GM12873 (cell line): ENCODE measurements at regions not wholly inside any gene's neighbourhood (a gene's known extent, or its start where the extent isn't known, plus 50 kb on each side); places are given as distances from the start of the nearest gene placed in this dataset.
A peak's percentile ranks its signal among the peaks of the same experiment; 100 is the strongest.

Experiments
- CTCF ChIP-seq: IDR thresholded peaks from 2 replicates; pipeline ENCODE4 v1.5.1; 2012; ENCODE audit warnings: low read depth, mild to moderate bottlenecking, moderate library complexity, low read length, control low read depth; ENCODE audit not compliant: insufficient read depth; ENCODE audit errors: missing control alignments

DNA sequence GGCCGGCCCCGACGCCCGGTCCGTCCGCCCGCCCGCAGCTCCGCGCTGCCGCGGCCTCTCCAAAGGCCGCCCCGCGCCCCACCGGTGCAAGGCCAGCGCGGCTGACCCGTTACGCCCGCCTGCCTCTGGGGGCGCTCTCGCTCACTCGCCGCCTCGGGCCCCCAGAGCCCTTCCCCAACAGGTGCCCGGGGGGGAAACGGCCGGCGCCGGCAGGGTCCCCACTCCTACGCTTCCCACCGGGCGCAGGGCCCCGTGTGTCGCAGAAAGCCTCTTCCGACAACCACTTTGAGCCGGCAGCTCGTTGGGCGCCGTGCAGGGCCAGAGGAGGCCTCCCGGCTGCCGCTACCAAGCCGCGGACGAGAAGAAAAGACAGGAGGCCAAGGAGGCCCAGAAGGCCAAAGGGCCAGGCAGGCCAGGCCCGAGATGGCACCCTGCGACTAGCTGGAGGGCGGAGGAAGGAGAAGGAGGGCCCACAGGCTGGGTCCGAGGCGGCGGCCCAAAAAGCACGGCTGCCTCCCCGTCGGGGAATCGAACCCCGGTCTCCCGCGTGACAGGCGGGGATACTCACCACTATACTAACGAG, 64.9 kb upstream of the FCGR2A start:
- TF ChIP-seq CTCF, result peak; percentile 64

DNA sequence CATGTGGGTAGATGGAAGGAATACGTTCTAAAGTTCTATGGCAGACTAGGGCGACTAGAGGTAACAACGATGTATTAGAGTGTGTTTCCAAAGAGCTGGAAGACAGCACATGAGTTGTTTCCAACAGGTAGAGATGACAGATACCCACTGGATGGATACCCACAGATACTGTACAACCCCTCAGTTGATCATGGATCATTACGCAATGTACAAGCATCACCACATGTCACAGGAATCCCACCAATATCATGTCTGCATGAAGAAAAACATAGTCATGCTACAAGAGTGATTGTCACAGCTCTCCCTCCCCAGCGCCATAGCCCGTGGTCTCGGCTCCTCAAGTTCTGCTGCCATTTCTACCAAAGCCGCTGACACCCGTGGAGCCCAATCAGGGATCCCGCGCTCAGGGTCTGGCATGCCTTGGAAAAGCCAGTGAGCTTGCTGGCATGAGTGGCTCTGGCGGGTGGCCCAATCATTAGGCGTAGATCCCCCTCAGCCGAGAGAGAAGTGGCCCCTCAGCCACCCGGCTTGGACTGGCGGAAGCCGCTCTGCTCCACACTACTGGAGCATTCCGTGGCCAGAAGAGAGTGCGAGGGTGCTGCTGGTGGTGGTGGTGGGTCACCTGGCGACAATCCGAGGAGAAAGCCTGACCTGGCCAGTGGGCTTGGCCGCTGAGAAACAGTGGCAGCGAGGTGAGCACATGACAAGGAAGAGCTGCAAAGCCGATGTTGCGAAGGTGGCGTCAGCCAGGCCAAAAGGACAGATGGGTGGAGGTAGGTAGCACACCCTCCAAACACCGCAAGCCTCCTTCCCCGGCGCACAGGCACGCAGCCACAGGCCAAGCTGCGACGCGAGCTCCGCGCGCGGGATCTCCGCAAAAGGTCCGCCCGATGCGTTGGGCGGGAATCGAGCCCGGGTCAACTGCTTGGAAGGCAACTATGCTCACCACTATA, 65.7 kb upstream of the FCGR2A start:
- no peak for TF ChIP-seq CTCF

- TF ChIP-seq CTCF, result no peak
Measured at GRCh38 chr1:161432091-161432490, 64.4 kb upstream of the CFAP126 start.

GRCh38 chr1:161427733-161428516, 60.2 kb upstream of the CFAP126 start:
- TF ChIP-seq CTCF, result no peak

GRCh38 chr1:161421456-161421855, 53.8 kb upstream of the CFAP126 start:
- TF ChIP-seq CTCF, result no peak

DNA sequence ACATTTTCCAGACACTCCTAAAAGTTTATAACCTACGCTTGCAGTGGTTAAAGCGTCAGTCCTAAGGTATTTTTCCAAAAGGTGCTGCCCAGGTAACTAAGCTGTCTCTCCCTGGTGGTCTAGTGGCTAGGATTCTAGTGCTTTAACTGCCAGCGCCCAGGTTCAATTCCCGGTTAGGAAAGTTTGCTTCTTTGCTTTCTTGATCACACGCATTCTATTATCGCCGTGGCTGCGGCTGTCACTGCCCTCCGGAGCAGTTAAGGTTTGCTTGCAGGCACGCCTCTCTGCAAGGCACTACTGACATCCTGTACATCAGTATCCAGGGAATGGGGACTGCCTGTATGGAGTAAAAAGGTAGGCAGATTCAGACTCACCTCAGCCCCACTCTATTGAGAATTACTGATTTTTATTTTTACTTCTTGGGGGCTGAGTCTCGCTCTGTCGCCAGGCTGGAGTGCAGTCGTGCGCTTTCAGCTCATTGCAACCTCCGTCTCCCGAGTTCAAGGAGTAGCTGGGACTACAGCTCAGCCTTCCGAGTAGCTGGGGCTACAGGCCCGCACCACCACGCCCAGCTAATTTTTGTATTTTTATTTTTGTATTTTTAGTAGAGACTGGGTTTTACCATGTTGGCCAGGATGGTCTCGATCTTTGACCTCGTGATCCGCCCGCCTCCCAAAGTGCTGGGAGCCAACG, 53.2 kb upstream of the CFAP126 start:
- TF ChIP-seq CTCF, result no peak
